Aorta (tissue), 5 donors: ENCODE measurements at regions not wholly inside any gene's neighbourhood (a gene's known extent, or its start where the extent isn't known, plus 50 kb on each side); places are given as distances from the start of the nearest gene placed in this dataset.

ENCODE experiments used
- ATAC-seq: fragments of 200-7000 bp; cut with Tn5 transposase; one replicate; pipeline ENCODE4 v1.9.1; 2022; ENCODE audit warnings: moderate library complexity; ENCODE audit not compliant: low FRiP score
- DNase-seq, 2 donors: peaks; one replicate each; pipeline ENCODE4 v3.0.0-alpha.2; 2020
- H3K27ac ChIP-seq, 2 donors: one replicate each; pipeline ENCODE4 v1.5.1; 2013; ENCODE audit warnings: low read length in 2 of 2, mild to moderate bottlenecking in 2 of 2, moderate library complexity in 2 of 2, control low read depth in 1 of 2, inconsistent platforms in 1 of 2, low read depth in 1 of 2
- H3K27me3 ChIP-seq, 2 donors: one replicate each; pipeline ENCODE4 v1.6.1; 2013; ENCODE audit warnings: control low read depth in 1 of 2, low read length in 1 of 2, mild to moderate bottlenecking in 1 of 2, moderate library complexity in 1 of 2; ENCODE audit not compliant: insufficient read depth in 2 of 2, control insufficient read depth in 1 of 2
- H3K36me3 ChIP-seq, 2 donors: one replicate each; pipeline ENCODE4 v1.6.1; 2013; ENCODE audit warnings: control low read depth in 1 of 2, low read length in 1 of 2, mild to moderate bottlenecking in 1 of 2; ENCODE audit not compliant: insufficient read depth in 2 of 2, control insufficient read depth in 1 of 2
- H3K4me1 ChIP-seq, 2 donors: one replicate each; pipeline ENCODE4 v1.6.1; 2013; ENCODE audit warnings: low read length in 2 of 2, control low read depth in 1 of 2, mild to moderate bottlenecking in 1 of 2, moderate library complexity in 1 of 2; ENCODE audit not compliant: insufficient read depth in 2 of 2, control insufficient read depth in 1 of 2
- H3K4me3 ChIP-seq, 2 donors: one replicate each; pipeline ENCODE4 v1.5.1; 2013; ENCODE audit warnings: low read length in 2 of 2, control low read depth in 1 of 2, mild to moderate bottlenecking in 1 of 2
- H3K9me3 ChIP-seq: one replicate; pipeline ENCODE4 v1.6.1; 2013; ENCODE audit warnings: mild to moderate bottlenecking, low read length; ENCODE audit not compliant: control insufficient read depth
- WGBS, 2 donors: extraction: QIAGEN DNeasy Blood & Tissue Kit; methylation state at CpG; one replicate each; pipeline ENCODE4 v1.1.7; 2013; 5-methylcytosine and 5-hydroxymethylcytosine counted together
- intact Hi-C, 2 donors: fragments of 100-400 bp; cut with DNase I; formaldehyde crosslinking; loops; one replicate each; pipeline versions ENCODE4 v1.14.2 to v1.15.0; 2022
- donor health status: healthy with polysubstance abuse.
- donor health status: Bipolar disorder and iron deficiency.
- donor health status: DM: no; HTN: no; CAD: no.
- donor health status: DM: no; HTN: no; CAD: no.
- donor health status: DM: yes; HTN: yes; CAD: no.

GRCh38 chr15:36265422-36265821 is 314.0 kb upstream of the CDIN1 start:
- Histone ChIP-seq H3K9me3 (no peaks in the 10 kb centered on the region), H3K27ac (no peak overlapping the region), H3K27me3 (no peaks in the 10 kb centered on the region), H3K4me3 (no peak overlapping the region), H3K4me1 (no peaks in the 10 kb centered on the region), H3K36me3 (no peaks in the 10 kb centered on the region)
- intact Hi-C loops: no loop called here
- 85 to 96% methylated on average over 1 of the region's 1 CpG for WGBS, 2 donors
- no peak for DNase-seq
- no peak for ATAC-seq

- intact Hi-C loops: no loop called here
These were observed 308.4 kb upstream of the CDIN1 start for GRCh38 chr15:36271048-36271447.

GRCh38 chr15:36275656-36276055 is 303.8 kb upstream of the CDIN1 start:
- H3K4me3 ChIP-seq: no peak overlapping the region
- H3K9me3 ChIP-seq: peaks cover 7% of the 10 kb centered on the region
- 90 to 91% methylated on average over 2 of the region's 2 CpGs for WGBS, 2 donors
- ATAC-seq (no peak), DNase-seq (no peak)
- intact Hi-C loops: no loop called here
- H3K4me1 ChIP-seq: no peaks in the 10 kb centered on the region
- no peak overlapping the region for H3K27ac ChIP-seq
- H3K36me3 ChIP-seq: no peaks in the 10 kb centered on the region
- no peaks in the 10 kb centered on the region for H3K27me3 ChIP-seq

More at GRCh38 chr15:36271048-36271447, 308.4 kb upstream of the CDIN1 start:
- no peak overlapping the region for H3K27ac ChIP-seq
- H3K4me1 ChIP-seq: no peaks in the 10 kb centered on the region
- DNase-seq (no peak), ATAC-seq (no peak)
- no peaks in the 10 kb centered on the region for H3K9me3 ChIP-seq
- 69 to 76% methylated on average over 5 of the region's 5 CpGs for WGBS, 2 donors
- H3K27me3 ChIP-seq: no peaks in the 10 kb centered on the region
- no peak overlapping the region for H3K4me3 ChIP-seq
- H3K36me3 ChIP-seq: no peaks in the 10 kb centered on the region

- Histone ChIP-seq H3K36me3 (no peaks in the 10 kb centered on the region), H3K9me3 (peaks cover 7% of the 10 kb centered on the region), H3K4me3 (no peak overlapping the region), H3K4me1 (no peaks in the 10 kb centered on the region), H3K27me3 (no peaks in the 10 kb centered on the region), H3K27ac (no peak overlapping the region)
- intact Hi-C loops: no loop called here
- WGBS, 2 donors: 58 to 74% methylated on average over 1 of the region's 1 CpG
- DNase-seq (no peak), ATAC-seq (no peak)
These were observed 301.2 kb upstream of the CDIN1 start for GRCh38 chr15:36278219-36278618.

GRCh38 chr15:36282821-36283220 is 296.6 kb upstream of the CDIN1 start:
- ATAC-seq (no peak), DNase-seq (no peak)
- Histone ChIP-seq H3K4me3 (no peak overlapping the region), H3K27me3 (no peaks in the 10 kb centered on the region), H3K4me1 (no peaks in the 10 kb centered on the region), H3K27ac (no peak overlapping the region), H3K36me3 (no peaks in the 10 kb centered on the region), H3K9me3 (peaks cover 7% of the 10 kb centered on the region)
- WGBS, 2 donors: 31 to 60% methylated on average over 1 of the region's 1 CpG
- intact Hi-C loops: no loop called here

DNA sequence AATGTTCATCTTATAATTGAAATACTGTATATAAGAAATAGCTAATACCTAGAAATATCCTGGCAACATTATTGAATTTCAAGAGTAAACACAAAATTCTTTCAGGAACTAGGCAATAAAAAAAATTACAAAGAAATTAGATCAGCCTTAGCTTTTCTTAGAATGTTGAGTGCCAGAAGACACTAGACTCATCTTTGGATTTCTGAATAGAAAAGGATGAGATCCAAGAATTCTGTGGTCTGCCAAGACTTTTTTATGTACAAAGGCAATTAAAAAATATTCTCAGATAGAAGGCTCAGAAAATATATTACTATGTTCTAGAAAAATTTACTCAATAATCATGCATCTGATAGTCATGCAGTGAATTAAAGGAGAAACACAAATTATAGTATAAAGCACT is 294.5 kb upstream of the CDIN1 start:
- no peaks in the 10 kb centered on the region for H3K4me1 ChIP-seq
- no peak overlapping the region for H3K4me3 ChIP-seq
- H3K27ac ChIP-seq: no peak overlapping the region
- DNase-seq (no peak), ATAC-seq (no peak)
- H3K36me3 ChIP-seq: no peaks in the 10 kb centered on the region
- H3K27me3 ChIP-seq: no peaks in the 10 kb centered on the region
- intact Hi-C loops: no loop called here
- H3K9me3 ChIP-seq: no peaks in the 10 kb centered on the region

- DNase-seq: no peak
- WGBS, 2 donors: 86 to 89% methylated on average over 3 of the region's 3 CpGs
- Histone ChIP-seq H3K27ac (no peak overlapping the region), H3K9me3 (no peaks in the 10 kb centered on the region), H3K27me3 (no peaks in the 10 kb centered on the region), H3K4me3 (no peak overlapping the region), H3K4me1 (no peaks in the 10 kb centered on the region), H3K36me3 (no peaks in the 10 kb centered on the region)
- no peak for ATAC-seq
- intact Hi-C loops: no loop called here
These were observed 287.9 kb upstream of the CDIN1 start for GRCh38 chr15:36291501-36291900.

DNA sequence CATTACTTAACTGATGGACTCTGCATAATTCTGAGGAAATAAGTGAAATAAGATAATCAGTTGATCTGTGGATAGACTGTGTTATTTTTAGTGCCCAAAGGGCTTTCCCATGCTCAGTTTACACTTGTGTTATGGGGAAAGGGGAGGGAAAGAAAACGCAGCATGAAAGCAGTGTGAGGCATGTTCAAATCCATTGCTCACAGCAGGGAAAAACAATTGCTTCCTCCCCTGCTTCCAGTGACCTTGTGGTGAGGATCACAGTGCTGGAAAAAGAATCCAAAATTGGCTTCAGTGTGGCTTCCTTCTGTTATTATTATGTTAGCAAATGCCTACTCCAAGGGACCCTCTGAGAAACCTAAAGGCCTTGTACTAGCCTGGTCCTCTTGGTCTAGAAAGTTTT is 285.1 kb upstream of the CDIN1 start:
- intact Hi-C loops: no loop called here
- Histone ChIP-seq H3K9me3 (no peaks in the 10 kb centered on the region), H3K4me3 (no peak overlapping the region), H3K27me3 (no peaks in the 10 kb centered on the region), H3K27ac (no peak overlapping the region), H3K36me3 (no peaks in the 10 kb centered on the region), H3K4me1 (no peaks in the 10 kb centered on the region)
- DNase-seq (no peak), ATAC-seq (no peak)
- WGBS, 2 donors: 32 to 50% methylated on average over 1 of the region's 1 CpG

DNA sequence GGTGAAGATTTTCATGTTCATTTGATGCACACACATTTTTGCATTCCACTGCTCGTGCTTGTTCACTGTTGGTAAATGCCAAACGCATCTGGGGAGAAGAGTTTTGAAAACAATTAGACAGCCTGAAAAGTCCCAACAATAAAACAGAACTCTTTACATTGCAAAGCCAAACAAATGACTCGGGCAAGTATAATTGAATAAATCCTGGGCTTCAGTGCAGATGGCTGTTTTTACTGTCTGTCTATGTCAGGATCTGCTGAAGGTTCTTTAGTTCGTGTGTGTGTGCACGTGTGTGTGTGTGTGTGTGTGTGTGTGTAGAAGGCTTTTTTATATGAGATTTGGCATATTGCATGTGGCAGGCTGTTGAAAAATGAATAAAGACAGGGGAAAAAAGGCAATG is 277.5 kb upstream of the CDIN1 start:
- H3K4me3 ChIP-seq: no peak overlapping the region
- intact Hi-C loops: no loop called here
- H3K4me1 ChIP-seq: no peaks in the 10 kb centered on the region
- H3K27me3 ChIP-seq: no peaks in the 10 kb centered on the region
- no peak for ATAC-seq
- no peak overlapping the region for H3K27ac ChIP-seq
- DNase-seq: no peak
- 61 to 72% methylated on average over 5 of the region's 5 CpGs for WGBS, 2 donors
- H3K9me3 ChIP-seq: no peaks in the 10 kb centered on the region
- no peaks in the 10 kb centered on the region for H3K36me3 ChIP-seq
